HG03342 (cell line): ENCODE measurements at regions not wholly inside any gene's neighbourhood (a gene's known extent, or its start where the extent isn't known, plus 50 kb on each side); places are given as distances from the start of the nearest gene placed in this dataset.

Experiments used
- ATAC-seq: cut with Tn5 transposase; IDR thresholded peaks from one replicate; pipeline ENCODE4 v1.9.1; 2021; ENCODE audit warnings: mild to moderate bottlenecking, moderate library complexity; ENCODE audit not compliant: unreplicated experiment

DNA sequence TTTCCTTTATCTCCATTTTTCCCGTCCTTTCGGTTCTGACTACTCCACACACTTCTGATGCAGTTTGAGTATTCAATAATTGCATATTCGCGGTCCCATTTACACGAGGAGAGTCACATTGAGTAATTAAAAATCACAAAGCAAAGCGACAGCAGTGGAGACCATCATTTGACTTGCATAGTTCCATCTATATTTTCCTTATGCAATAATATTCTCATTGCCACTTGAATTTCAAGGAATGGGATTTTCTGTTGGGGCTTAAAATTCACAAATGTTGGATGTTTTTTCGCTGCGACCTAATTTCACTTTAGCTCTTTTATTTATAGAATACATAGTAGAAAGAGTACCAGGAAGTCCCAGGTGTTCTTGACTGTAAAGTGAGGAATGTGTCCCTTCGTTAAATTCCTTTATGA is 186.8 kb downstream of the ZEB2 start:
- no peak for ATAC-seq

GRCh38 chr2:144332356-144333142 is 187.4 kb downstream of the ZEB2 start:
- ATAC-seq = peak; percentile 87

DNA sequence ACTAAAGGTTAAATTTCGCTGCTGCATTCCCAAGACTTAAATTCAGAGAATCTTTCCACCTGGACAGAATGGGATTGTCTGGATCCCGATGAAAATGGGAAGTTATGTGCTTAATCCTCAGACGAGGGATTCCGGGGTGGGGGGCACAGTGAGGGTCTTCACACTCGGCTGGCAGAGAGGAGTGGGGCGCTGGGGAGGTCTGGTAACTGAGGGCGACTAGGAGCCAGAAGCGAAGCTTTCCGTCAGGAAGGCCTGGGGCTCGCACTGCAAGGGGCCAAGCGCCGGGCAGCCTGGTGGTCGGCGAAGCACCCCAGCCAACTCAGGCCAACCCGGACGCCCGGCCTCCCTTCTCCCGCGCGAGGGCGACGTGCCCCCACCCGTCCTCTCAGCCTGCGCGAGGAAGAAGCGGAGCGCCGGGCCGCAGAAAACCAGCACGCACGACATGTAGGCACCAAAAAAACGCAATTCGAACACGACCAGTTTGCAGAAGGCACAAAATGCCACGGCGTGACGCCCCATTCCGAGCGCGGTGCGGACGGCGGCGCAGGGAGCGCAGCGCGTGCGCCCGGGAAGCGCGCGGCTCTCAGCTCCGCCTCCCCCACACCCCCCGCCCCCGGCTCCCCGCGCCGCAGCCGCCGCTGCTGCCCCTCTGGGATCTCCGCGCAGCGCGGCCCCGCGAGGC is 188.1 kb downstream of the ZEB2 start:
- peak; percentile 67 for ATAC-seq

- ATAC-seq = no peak
Observed at GRCh38 chr2:144330951-144331673, 188.8 kb downstream of the ZEB2 start.

GRCh38 chr2:144329472-144329871 is 190.4 kb downstream of the ZEB2 start:
- no peak for ATAC-seq

DNA sequence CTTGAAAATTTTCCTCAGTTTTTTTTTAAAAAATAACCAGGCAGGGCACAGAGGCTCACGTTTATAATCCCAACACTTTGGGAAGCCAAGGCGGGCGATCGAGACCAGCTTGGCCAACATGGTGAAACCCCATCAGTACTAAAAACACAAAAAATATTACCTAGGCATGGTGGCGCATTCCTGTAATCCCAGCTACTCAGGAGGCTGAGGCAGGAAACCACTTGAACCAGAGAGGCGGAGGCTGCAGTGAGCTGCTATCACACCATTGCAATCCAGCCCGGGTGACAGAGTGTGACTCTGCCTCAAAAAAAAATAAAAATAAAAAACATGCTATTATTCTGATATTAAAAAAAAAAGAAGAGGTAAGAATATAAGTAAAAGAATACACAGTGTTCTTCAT is 191.0 kb downstream of the ZEB2 start:
- no peak for ATAC-seq

GRCh38 chr2:144326825-144327224 is 193.1 kb downstream of the ZEB2 start:
- ATAC-seq = no peak

- ATAC-seq = peak; percentile 62
Observed at GRCh38 chr2:144325086-144325485, 194.8 kb downstream of the ZEB2 start.

GRCh38 chr2:144324446-144325045 is 195.4 kb downstream of the ZEB2 start:
- peak; percentile 44 for ATAC-seq

DNA sequence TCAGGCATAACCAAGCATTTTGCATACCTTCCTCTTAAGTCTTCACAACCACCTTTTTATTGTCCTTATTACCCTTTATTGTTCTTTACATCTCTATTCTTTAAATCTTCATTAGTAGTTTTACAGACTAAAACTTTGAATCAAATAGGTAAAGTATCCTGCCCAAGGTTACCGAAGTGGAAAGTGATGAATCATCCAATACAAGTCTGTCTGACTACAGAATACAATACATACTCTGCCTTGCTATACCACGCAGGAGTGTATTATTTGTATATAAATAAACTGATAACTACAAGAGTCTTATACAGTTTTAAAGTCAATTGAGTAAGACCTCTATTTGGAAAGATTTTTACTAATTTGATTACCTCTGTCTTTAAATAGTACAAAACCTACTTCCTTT is 196.0 kb downstream of the ZEB2 start:
- peak; percentile 41 for ATAC-seq

DNA sequence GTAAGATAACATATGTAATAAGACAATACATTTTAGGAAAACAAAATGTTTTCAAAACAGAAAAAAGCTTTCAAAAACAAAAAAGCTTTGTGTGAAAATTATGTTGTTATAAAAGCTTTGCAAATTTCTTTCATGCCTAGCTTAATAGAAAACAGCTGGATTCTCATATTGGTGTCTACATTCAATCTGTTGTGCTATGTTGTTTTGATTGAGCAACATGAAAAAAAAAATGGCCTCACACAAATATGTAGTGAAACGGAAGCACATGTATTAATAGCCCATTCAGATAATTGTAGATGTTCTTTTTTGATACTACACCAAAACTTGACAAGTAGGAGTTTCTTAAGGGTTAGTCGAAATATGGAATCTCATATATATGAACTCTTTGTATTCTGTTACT is 197.5 kb downstream of the ZEB2 start:
- ATAC-seq = no peak

GRCh38 chr2:144320491-144320890 is 199.4 kb downstream of the ZEB2 start:
- ATAC-seq = no peak

DNA sequence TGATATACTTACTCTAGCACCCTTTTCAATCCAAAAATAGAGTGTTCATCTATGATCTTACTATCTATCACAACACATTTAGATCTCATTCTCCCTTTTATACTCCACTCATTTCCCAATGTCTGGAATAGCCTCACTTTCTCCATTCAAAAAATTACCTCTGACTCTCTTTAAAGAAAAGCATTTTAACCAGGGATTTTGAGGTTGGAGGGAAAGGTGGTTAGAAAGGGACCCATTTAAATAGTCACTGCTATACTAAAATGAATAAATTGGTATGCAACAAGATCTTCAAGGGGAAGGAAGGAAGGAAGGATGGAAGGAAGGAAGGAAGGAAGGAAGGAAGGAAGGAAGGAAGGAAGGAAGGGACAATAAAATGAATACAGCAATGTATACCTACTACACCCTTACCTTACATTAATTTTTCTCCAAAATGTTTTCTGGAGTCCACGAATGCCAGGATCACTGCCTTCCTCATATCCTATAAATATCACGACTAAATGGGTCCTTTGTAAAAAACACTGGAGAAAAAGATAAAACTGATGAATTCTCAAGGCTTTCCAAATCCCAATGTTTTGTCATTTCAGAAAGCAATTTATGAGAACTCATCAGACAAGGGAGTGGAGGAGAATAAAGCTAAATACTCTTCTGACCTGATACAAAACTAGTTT is 202.7 kb downstream of the ZEB2 start:
- no peak for ATAC-seq

DNA sequence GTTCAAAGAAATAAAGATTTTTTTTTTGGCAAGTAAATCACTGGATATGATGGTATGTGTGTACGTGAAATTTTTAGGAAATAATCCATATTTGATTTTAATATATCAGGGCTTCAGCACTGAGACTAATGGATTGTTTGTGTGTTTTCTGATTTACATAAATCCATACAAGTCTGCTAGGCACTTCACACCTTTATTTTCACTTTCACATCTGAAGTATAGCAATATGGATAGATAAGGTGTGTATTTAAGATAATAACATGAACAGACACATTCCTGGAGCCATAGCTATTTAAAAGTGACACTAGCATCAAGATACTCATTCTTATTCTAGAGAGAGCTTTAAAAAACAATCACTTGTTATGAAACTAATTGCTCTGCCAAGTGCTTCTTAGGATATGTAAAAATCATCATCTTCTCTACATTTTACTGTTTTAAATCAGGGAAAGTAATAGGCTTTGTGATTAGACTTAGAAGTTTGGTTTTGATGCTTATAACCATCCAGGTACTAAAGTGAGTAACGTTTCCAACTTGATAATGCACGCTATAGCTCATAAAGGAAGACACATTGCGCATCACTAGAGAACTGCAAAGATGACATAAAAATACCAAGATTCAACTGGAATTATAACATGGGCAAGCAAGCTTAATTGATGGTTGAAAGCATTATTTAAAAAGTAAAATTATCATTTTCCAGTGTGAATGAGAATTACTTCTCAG is 208.9 kb downstream of the ZEB2 start:
- ATAC-seq = no peak

DNA sequence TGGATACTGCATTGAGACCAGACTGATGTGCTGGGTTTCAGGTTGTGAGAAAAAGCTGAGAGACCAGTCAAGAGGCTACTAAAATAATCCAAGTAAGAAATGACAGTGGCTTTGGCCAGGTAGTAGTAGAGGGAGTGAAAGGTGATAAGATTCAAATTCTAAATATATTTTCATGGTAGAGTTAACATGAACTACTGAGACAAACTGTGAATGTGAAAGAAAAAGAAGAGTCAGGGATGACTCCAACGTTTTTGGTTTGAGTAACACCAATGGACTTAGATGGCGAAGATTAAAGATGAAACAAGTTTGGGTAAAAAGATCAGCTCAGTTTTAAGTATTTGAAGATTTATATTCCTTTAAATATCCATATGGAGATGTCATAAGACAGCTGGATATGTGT is 209.4 kb downstream of the ZEB2 start:
- no peak for ATAC-seq

GRCh38 chr2:144307711-144308110 is 212.2 kb downstream of the ZEB2 start:
- ATAC-seq = no peak

- ATAC-seq = no peak
Observed at GRCh38 chr2:144304202-144304601, 215.7 kb downstream of the ZEB2 start.

GRCh38 chr2:144300632-144301031 is 219.3 kb downstream of the ZEB2 start:
- no peak for ATAC-seq

DNA sequence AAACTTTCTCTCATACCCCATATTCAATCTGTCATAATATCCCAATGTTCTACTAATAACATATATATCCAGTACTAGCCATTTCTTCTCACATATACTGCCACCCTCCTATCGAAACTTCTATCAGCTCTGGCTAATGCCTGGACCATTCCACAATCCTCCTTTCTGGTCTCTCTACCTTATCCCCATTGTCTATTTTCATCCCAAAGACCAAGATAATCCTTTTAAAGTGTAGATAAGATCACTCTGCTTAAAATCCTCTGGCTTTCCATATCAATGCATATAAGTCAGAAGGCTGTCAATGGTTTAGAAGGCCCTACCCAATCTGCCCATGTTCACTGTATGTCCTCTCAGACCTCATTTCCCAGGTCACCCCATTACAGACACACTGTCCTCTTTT is 229.6 kb downstream of the ZEB2 start:
- ATAC-seq = no peak

DNA sequence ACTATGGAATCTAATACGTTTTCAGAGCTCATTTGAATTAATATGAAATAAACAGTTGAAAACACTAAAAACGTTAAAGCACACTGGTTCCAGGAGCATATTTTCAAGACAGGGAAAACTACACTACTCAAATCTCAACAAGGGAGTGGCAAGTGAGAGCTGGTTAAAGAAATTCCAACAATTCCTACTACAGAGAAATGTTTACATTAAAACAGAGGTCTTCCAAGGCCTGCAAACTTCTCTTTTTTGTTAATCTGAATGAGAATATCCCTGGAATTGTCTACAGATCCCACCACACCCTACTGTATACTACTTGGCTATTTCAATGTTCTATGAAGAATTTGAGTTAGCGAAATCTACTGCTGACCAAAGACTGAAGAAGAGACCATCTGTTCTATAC is 231.5 kb downstream of the ZEB2 start:
- no peak for ATAC-seq
